Panc1 (cell line): ENCODE measurements at regions not wholly inside any gene's neighbourhood (a gene's known extent, or its start where the extent isn't known, plus 50 kb on each side); places are given as distances from the start of the nearest gene placed in this dataset.

Experiments used
- ATAC-seq: fragments of 200-7000 bp; cut with Tn5 transposase; 2 replicates; pipeline ENCODE4 v1.9.1; 2020; ENCODE audit warnings: mild to moderate bottlenecking, moderate library complexity
- BruUV-seq: library from RNA; stranded (reverse); fragments of 400-500 nt; replicated peaks from 2 replicates; lab custom pipeline; 2021; lab: Mats Ljungman, UMichigan
- CTCF ChIA-PET: fragments of 300-600 bp; sonication (Branson Sonifier 250); formaldehyde crosslinking; loops from one replicate; lab custom pipeline; 2022; ENCODE audit warnings: antibody characterized with exemption; lab: Charles Lee
- POLR2A ChIA-PET: fragments of 300-600 bp; sonication (Branson Sonifier 250); formaldehyde crosslinking; loops from one replicate; lab custom pipeline; 2022; ENCODE audit warnings: antibody characterized with exemption; lab: Charles Lee
- DNase-seq: peaks from one replicate; pipeline ENCODE4 v3.0.0-alpha.2; 2010; ENCODE audit warnings: low read depth, low spot score
- H3K27ac ChIP-seq: 2 replicates; pipeline ENCODE4 v1.5.1; 2011; ENCODE audit warnings: mild to moderate bottlenecking, low read length, inconsistent platforms
- H3K27me3 ChIP-seq: fragments of 200-500 bp; sonication (Bioruptor generic); 2 replicates; pipeline ENCODE4 v1.6.0; 2014; ENCODE audit warnings: low read length, inconsistent platforms; ENCODE audit not compliant: control insufficient read depth, insufficient read depth
- H3K36me3 ChIP-seq: fragments of 200-500 bp; sonication (Bioruptor generic); 2 replicates; pipeline ENCODE4 v1.5.1; 2014; ENCODE audit warnings: inconsistent platforms, mild to moderate bottlenecking, low read length, moderate library complexity; ENCODE audit not compliant: control insufficient read depth, insufficient read depth
- H3K4me1 ChIP-seq: 2 replicates; pipeline ENCODE4 v1.5.1; 2011; ENCODE audit warnings: inconsistent platforms, mild to moderate bottlenecking, low read length, moderate library complexity; ENCODE audit not compliant: control insufficient read depth, insufficient read depth
- H3K4me3 ChIP-seq, 2 experiments: 2 replicates each; pipeline ENCODE4 v1.5.1; 2011 to 2012; ENCODE audit warnings: low read depth in 2 of 2, low read length in 2 of 2, mild to moderate bottlenecking in 2 of 2, inconsistent platforms in 1 of 2, moderate library complexity in 1 of 2
- H3K9me3 ChIP-seq: fragments of 200-500 bp; sonication (Bioruptor generic); 2 replicates; pipeline ENCODE4 v1.5.1; 2014; ENCODE audit warnings: low read depth, mild to moderate bottlenecking, inconsistent platforms, low read length, moderate library complexity; ENCODE audit not compliant: control insufficient read depth, insufficient read depth
- CTCF ChIP-seq: fragments of 450-650 bp; IDR thresholded peaks from 2 replicates; pipeline ENCODE4 v1.5.1; 2017; ENCODE audit warnings: mild to moderate bottlenecking
- POLR2AphosphoS5 ChIP-seq: IDR thresholded peaks from 2 replicates; pipeline ENCODE4 v1.6.1; 2012; ENCODE audit warnings: mild to moderate bottlenecking, low read depth, low read length, moderate library complexity
- REST ChIP-seq, 2 experiments: IDR thresholded peaks; 2 replicates each; pipeline ENCODE4 v1.6.1; 2011 to 2012; ENCODE audit warnings: low read depth in 2 of 2, control low read depth in 1 of 2, low read length in 1 of 2, mild to moderate bottlenecking in 1 of 2, moderate library complexity in 1 of 2; ENCODE audit not compliant: insufficient read depth in 1 of 2
- SIN3A ChIP-seq: IDR thresholded peaks from 2 replicates; pipeline ENCODE4 v1.6.1; 2012; ENCODE audit warnings: low read depth, mild to moderate bottlenecking, low read length, moderate library complexity, borderline replicate concordance; ENCODE audit not compliant: insufficient read depth
- TCF7L2 ChIP-seq: IDR thresholded peaks from 2 replicates; pipeline ENCODE4 v1.6.1; 2011; ENCODE audit warnings: mild to moderate bottlenecking, low read depth, low read length, inconsistent platforms
- in situ Hi-C: cut with HindIII; loops from 2 replicates; pipeline ENCODE4 v1.10.0; 2016; ENCODE audit warnings: low sequenced_read_pairs, low pct_unique_long_range_greater_than_20kb
- intact Hi-C: fragments of 100-400 bp; cut with micrococcal nuclease; formaldehyde crosslinking; loops from one replicate; pipeline ENCODE4 v1.10.0; 2022; ENCODE audit not compliant: unreplicated experiment

- in situ Hi-C loops: no loop called here
- no TSS peak for BruUV-seq
- ATAC-seq (peak; percentile 44; the same call in 1 of the 2 replicates), DNase-seq (no peak)
- Histone ChIP-seq H3K36me3 (no peaks in the 10 kb centered on the region), H3K4me3 (no peak overlapping the region), H3K4me1 (no peaks in the 10 kb centered on the region), H3K9me3 (no peaks in the 10 kb centered on the region), H3K27ac (no peak overlapping the region), H3K27me3 (peaks cover 15% of the 10 kb centered on the region)
- intact Hi-C loops: no loop called here
- TF ChIP-seq POLR2AphosphoS5 (no peak), SIN3A (no peak), REST (IDR thresholded peaks at IDR 0.05; ENCODE audit: insufficient read depth in 1 of 2, low read depth in 2 of 2, low read length in 1 of 2) (no peak), TCF7L2 (no peak), CTCF (no peak)
- POLR2A ChIA-PET: no interaction called here
- CTCF ChIA-PET: no interaction called here
Observed at GRCh38 chr15:93166675-93167074, 77.7 kb upstream of the RGMA start.

GRCh38 chr15:93165734-93166470 lies 76.9 kb upstream of the RGMA start:
- in situ Hi-C loops (no loop called here), intact Hi-C loops (no loop called here)
- ChIA-PET POLR2A (no interaction called here), CTCF (no interaction called here)
- no peaks in the 10 kb centered on the region for H3K4me1 ChIP-seq
- TF ChIP-seq REST (IDR thresholded peaks at IDR 0.05; ENCODE audit: insufficient read depth in 1 of 2, low read depth in 2 of 2, low read length in 1 of 2) (no peak), SIN3A (no peak), TCF7L2 (no peak), POLR2AphosphoS5 (no peak)
- no peak overlapping the region for H3K27ac ChIP-seq
- DNase-seq: no peak
- H3K9me3 ChIP-seq: no peaks in the 10 kb centered on the region
- ATAC-seq: no peak
- no peaks in the 10 kb centered on the region for H3K36me3 ChIP-seq
- BruUV-seq: no TSS peak
- no peak overlapping the region for H3K4me3 ChIP-seq
- H3K27me3 ChIP-seq: peaks cover 15% of the 10 kb centered on the region
